OCI-LY1 (cell line): ENCODE measurements at regions not wholly inside any gene's neighbourhood (a gene's known extent, or its start where the extent isn't known, plus 50 kb on each side); places are given as distances from the start of the nearest gene placed in this dataset.
"Not testable (repeated sequence)": the region's sequence is repeated elsewhere in the genome, so short reads cannot be mapped to it uniquely, and the experiment has no call there.

Experiments used
- H2AFZ ChIP-seq: fragments of 200-600 bp; sonication (generic), shearing (Covaris generic); 2 replicates; pipeline ENCODE4 v1.6.0; 2014; ENCODE audit warnings: antibody characterized with exemption, mild to moderate bottlenecking, low read length
- H3F3A ChIP-seq: fragments of 200-600 bp; sonication (generic), shearing (Covaris generic); 2 replicates; pipeline ENCODE4 v1.6.0; 2014; ENCODE audit warnings: mild to moderate bottlenecking, antibody characterized with exemption, low read length, moderate library complexity; ENCODE audit not compliant: insufficient read depth
- H3K27ac ChIP-seq: fragments of 200-600 bp; sonication (generic); 2 replicates; pipeline ENCODE4 v1.5.1; 2014; ENCODE audit warnings: low read length, mixed run types, mild to moderate bottlenecking, low read depth; ENCODE audit not compliant: poor library complexity, severe bottlenecking
- H3K27me3 ChIP-seq: fragments of 200-600 bp; sonication (generic); 2 replicates; pipeline ENCODE4 v1.6.0; 2014; ENCODE audit warnings: antibody characterized with exemption, mild to moderate bottlenecking, low read length, moderate library complexity; ENCODE audit not compliant: insufficient read depth
- H3K36me3 ChIP-seq: fragments of 200-600 bp; sonication (generic); 2 replicates; pipeline ENCODE4 v1.6.1; 2014; ENCODE audit warnings: mild to moderate bottlenecking, antibody characterized with exemption, low read length, moderate library complexity, mixed read lengths; ENCODE audit not compliant: insufficient read depth
- H3K4me1 ChIP-seq: fragments of 200-600 bp; sonication (generic); 2 replicates; pipeline ENCODE4 v1.5.1; 2014; ENCODE audit warnings: mild to moderate bottlenecking, low read length, moderate library complexity; ENCODE audit not compliant: insufficient read depth, severe bottlenecking
- H3K4me2 ChIP-seq: fragments of 200-600 bp; sonication (generic), shearing (Covaris generic); 2 replicates; pipeline ENCODE4 v1.6.1; 2014; ENCODE audit warnings: low read length
- H3K4me3 ChIP-seq: fragments of 200-600 bp; sonication (generic); 2 replicates; pipeline ENCODE4 v1.5.1; 2014; ENCODE audit warnings: low read length, low read depth, mild to moderate bottlenecking, mixed read lengths; ENCODE audit not compliant: poor library complexity, severe bottlenecking
- H3K79me2 ChIP-seq: fragments of 200-600 bp; shearing (Covaris generic); 2 replicates; pipeline ENCODE4 v1.6.1; 2016; ENCODE audit warnings: mixed run types, low read length, mixed read lengths; ENCODE audit not compliant: insufficient read depth
- H3K9ac ChIP-seq: fragments of 200-600 bp; sonication (generic), shearing (Covaris generic); 2 replicates; pipeline ENCODE4 v1.6.1; 2014; ENCODE audit warnings: mild to moderate bottlenecking, low read length, mixed read lengths
- H3K9me2 ChIP-seq: fragments of 200-600 bp; sonication (generic), shearing (Covaris generic); 2 replicates; pipeline ENCODE4 v1.6.1; 2014; ENCODE audit warnings: low read depth, mild to moderate bottlenecking, low read length, mixed read lengths
- H3K9me3 ChIP-seq: fragments of 200-600 bp; shearing (Covaris generic); 2 replicates; pipeline ENCODE4 v1.6.1; 2014; ENCODE audit warnings: low read length, mixed read lengths
- H4K20me1 ChIP-seq: fragments of 200-600 bp; sonication (generic), shearing (Covaris generic); 2 replicates; pipeline ENCODE4 v1.6.0; 2016; ENCODE audit warnings: mild to moderate bottlenecking, low read length; ENCODE audit not compliant: insufficient read depth
- EZH2 ChIP-seq: fragments of 200-600 bp; sonication (generic), shearing (Covaris generic); IDR thresholded peaks from 2 replicates; pipeline ENCODE4 v1.8.0; 2017; ENCODE audit warnings: borderline replicate concordance, mixed run types, mild to moderate bottlenecking, antibody characterized with exemption, low read length, moderate library complexity, mixed read lengths
- TF ChIP-seq, protein P1 (sequence below): fragments of 200-600 bp; sonication (generic), shearing (Covaris generic); IDR thresholded peaks from 2 replicates; pipeline ENCODE4 v1.5.1; 2017; ENCODE audit warnings: mild to moderate bottlenecking, antibody characterized with exemption, low read length, moderate library complexity, mixed read lengths

DNA sequence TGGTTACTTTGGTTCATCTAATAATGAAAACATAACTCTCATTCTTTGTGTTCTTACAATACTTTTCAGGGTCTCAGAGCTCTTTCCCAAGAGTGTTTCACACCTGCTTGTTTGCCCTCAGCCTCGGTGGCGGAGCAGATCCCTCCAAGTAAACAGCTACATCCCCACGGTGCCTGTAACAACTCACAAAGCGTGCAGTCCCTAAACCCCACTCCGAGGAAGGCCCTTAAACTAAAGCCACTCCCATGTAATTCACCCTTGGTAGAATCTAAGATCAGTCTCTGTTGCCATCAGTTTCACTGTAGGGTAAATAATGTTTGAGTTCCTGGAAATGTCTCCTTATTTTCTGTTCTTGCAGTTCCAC is 101.1 kb downstream of the TFAP2A start:
- Histone ChIP-seq H3K79me2 (no peaks in the 10 kb centered on the region), H3K27me3 (no peaks in the 10 kb centered on the region), H3K9me2 (no peaks in the 10 kb centered on the region), H3K9ac (no peak overlapping the region), H3K36me3 (no peaks in the 10 kb centered on the region), H4K20me1 (no peaks in the 10 kb centered on the region), H3F3A (no peaks in the 10 kb centered on the region), H3K4me2 (no peak overlapping the region), H3K4me3 (no peak overlapping the region), H3K27ac (no peak overlapping the region), H3K9me3 (no peaks in the 10 kb centered on the region), H3K4me1 (no peaks in the 10 kb centered on the region), H2AFZ (no peak overlapping the region)
- TF ChIP-seq, protein P1, sequence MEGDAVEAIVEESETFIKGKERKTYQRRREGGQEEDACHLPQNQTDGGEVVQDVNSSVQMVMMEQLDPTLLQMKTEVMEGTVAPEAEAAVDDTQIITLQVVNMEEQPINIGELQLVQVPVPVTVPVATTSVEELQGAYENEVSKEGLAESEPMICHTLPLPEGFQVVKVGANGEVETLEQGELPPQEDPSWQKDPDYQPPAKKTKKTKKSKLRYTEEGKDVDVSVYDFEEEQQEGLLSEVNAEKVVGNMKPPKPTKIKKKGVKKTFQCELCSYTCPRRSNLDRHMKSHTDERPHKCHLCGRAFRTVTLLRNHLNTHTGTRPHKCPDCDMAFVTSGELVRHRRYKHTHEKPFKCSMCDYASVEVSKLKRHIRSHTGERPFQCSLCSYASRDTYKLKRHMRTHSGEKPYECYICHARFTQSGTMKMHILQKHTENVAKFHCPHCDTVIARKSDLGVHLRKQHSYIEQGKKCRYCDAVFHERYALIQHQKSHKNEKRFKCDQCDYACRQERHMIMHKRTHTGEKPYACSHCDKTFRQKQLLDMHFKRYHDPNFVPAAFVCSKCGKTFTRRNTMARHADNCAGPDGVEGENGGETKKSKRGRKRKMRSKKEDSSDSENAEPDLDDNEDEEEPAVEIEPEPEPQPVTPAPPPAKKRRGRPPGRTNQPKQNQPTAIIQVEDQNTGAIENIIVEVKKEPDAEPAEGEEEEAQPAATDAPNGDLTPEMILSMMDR = no peak
- no peak for TF ChIP-seq EZH2

- Histone ChIP-seq H3K4me1 (no peaks in the 10 kb centered on the region), H4K20me1 (no peaks in the 10 kb centered on the region), H3K9ac (no peak overlapping the region)
Measured at GRCh38 chr6:10312445-10312844, 102.4 kb downstream of the TFAP2A start.

DNA sequence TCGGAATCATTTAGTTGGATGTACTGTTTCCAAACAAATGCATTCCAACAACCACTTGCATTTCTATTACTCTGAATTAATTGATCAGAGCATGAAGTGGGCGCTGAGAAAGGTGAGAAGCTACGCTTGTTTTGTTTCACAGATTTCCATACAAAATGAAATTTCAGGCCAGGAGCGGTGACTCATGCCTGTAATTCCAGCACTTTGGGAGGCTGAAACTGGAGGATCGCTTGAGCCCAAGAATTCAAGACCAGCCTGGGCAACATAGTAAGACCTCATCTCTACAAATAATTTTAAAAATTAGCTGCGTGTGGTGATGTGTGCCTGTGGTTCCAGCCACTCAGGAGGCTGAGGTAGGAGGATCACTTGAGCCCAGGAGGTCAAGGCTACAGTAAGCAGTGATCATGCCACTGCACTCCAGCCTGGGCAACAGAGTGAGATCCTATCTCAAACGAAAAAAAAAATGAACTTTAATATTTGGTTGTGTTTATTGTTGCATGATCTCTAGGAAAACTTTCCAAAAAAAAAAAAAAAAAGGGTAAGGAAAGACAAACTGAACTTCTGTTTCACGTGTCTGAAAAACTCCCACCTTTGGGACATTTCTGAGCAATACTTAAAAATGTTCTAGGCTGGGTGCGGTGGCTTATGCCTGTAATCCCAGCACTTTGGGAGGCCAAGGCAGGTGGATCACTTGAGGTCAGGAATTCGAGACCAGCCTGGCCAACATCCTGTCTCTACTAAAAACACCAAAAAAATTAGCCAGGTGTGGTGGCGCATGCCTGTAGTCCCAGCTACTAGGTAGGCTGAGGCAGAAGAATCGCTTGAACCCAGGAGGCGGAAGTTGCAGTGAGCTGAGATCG is 103.1 kb downstream of the TFAP2A start:
- H3K4me2 ChIP-seq, H3K9ac ChIP-seq, H3K9me3 ChIP-seq, H3K4me1 ChIP-seq, H3K36me3 ChIP-seq, H3K27me3 ChIP-seq, H3K4me3 ChIP-seq, H3F3A ChIP-seq, H3K79me2 ChIP-seq, H3K9me2 ChIP-seq, H4K20me1 ChIP-seq, H2AFZ ChIP-seq, H3K27ac ChIP-seq: not testable (repeated sequence)

More at GRCh38 chr6:10312445-10312844, 102.4 kb downstream of the TFAP2A start:
- Histone ChIP-seq H3K27me3 (no peaks in the 10 kb centered on the region), H3F3A (no peaks in the 10 kb centered on the region), H3K4me2 (no peak overlapping the region), H3K9me2 (no peaks in the 10 kb centered on the region), H3K27ac (no peak overlapping the region), H3K9me3 (no peaks in the 10 kb centered on the region), H3K36me3 (no peaks in the 10 kb centered on the region), H3K79me2 (no peaks in the 10 kb centered on the region), H3K4me3 (no peak overlapping the region), H2AFZ (no peak overlapping the region)
- TF ChIP-seq, protein P1 = no peak

DNA sequence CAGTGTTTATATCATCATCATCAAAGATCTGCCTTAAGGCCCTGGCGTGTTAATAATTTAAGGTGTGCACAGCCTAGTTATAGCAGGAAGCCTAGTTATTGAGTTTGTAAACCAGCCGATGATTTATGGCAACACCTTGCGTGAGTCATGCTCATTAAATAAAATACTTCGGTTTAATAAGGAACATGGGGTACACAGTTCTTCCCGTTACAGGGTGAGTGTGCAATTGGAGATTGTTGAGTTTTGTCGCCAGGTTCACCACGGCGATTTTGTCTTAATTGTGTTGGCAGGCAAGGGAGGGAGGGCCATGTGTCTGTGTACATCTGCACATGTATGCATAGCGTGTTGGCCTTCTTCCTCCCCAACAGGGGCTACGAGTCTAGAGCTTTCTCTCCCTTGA is 104.0 kb downstream of the TFAP2A start:
- H3K27me3 ChIP-seq = no peaks in the 10 kb centered on the region
- H3K4me3 ChIP-seq = no peak overlapping the region
- no peaks in the 10 kb centered on the region for H3K36me3 ChIP-seq
- H3K9me2 ChIP-seq = no peaks in the 10 kb centered on the region
- no peak overlapping the region for H3K9ac ChIP-seq
- no peaks in the 10 kb centered on the region for H3K79me2 ChIP-seq
- no peaks in the 10 kb centered on the region for H3K9me3 ChIP-seq
- no peak overlapping the region for H2AFZ ChIP-seq
- no peaks in the 10 kb centered on the region for H3F3A ChIP-seq
- no peak overlapping the region for H3K27ac ChIP-seq
- H4K20me1 ChIP-seq = no peaks in the 10 kb centered on the region
- H3K4me2 ChIP-seq = no peak overlapping the region
- H3K4me1 ChIP-seq = no peaks in the 10 kb centered on the region
- TF ChIP-seq, protein P1 = no peak
- TF ChIP-seq EZH2 = no peak
